ENCODE measurements at regions not wholly inside any gene's neighbourhood (a gene's known extent, or its start where the extent isn't known, plus 50 kb on each side); places are given as distances from the start of the nearest gene placed in this dataset.

DNA sequence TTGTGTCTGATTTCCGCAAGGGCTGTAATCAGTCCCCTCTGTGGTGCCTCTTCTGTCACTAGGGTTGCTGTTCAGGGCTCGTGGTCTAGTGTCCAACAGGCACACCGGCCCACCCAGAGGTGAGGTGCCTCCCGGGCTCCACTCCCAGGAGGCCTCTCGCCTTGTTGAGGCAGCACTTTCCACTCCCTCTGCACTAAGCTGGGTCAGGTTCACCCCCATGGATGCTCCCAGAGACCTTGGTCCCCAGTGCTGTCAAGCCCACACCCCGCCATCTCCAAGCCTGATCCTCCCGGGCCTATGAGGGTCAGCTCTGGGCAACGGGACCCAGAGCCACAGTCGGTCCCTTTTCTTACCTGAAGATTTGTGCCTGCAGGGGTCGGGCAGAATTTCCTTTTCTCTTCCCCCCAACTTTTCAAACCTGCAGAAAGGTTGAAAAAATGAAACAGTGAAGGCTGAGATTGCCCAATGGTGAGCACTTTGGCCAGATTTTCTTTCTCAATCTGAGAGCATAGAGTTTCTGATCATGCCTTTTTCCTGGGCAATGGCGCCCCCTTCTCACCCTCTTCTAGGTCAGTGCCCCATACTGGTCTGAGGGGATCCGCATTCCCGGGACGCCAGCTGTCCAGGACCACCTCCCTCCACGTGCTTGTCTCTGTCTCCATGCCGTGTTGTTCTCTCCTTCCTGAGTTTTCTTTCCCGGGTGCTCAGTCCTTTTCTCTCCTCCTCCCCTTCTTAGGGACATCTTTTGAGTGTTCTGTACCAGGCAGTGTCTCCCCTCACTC lies 148.0 kb downstream of the ASB1 start:
- TF ChIP-seq GATA3 (IDR thresholded peaks at IDR 0.05; ENCODE audit: low read depth, low read length): no peak
- TF ChIP-seq GATA2 (IDR thresholded peaks at IDR 0.05; ENCODE audit: low read depth, low read length): no peak

GRCh38 chr2:238576674-238577073 lies 149.9 kb downstream of the ASB1 start:
- TF ChIP-seq GATA2 (IDR thresholded peaks at IDR 0.05; ENCODE audit: low read depth, low read length): no peak
- no peak for TF ChIP-seq GATA3 (IDR thresholded peaks at IDR 0.05; ENCODE audit: low read depth, low read length)

- TF ChIP-seq GATA2 (IDR thresholded peaks at IDR 0.05; ENCODE audit: low read depth, low read length) (no peak), GATA3 (IDR thresholded peaks at IDR 0.05; ENCODE audit: low read depth, low read length) (no peak)
These were observed 151.5 kb downstream of the ASB1 start for GRCh38 chr2:238578256-238578655.

DNA sequence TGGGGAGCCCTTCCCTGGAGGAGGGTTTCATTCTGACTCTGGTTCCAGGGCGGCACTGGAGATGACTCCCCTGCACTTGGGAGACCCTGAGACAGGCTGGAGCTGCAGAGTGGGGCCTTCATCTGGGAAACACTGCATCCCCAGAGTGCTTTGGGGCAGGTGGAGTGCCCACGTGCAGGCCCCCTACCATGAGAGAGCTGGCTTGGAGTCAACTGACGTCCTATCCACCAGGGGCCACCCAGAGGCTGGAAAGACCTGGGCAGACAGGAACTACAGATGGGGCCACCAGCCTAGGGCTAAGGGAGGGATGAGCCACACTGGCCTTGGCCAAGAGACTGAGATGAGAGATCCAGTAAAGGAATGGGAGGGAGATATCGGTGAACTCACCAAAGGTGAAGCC lies 153.8 kb downstream of the ASB1 start:
- TF ChIP-seq GATA3 (IDR thresholded peaks at IDR 0.05; ENCODE audit: low read depth, low read length) (no peak), GATA2 (IDR thresholded peaks at IDR 0.05; ENCODE audit: low read depth, low read length) (no peak)

GRCh38 chr2:238581126-238581525 lies 154.4 kb downstream of the ASB1 start:
- TF ChIP-seq GATA2 (IDR thresholded peaks at IDR 0.05; ENCODE audit: low read depth, low read length) (no peak), GATA3 (IDR thresholded peaks at IDR 0.05; ENCODE audit: low read depth, low read length) (no peak)

GRCh38 chr2:238582159-238582558 lies 155.4 kb downstream of the ASB1 start:
- TF ChIP-seq GATA3 (IDR thresholded peaks at IDR 0.05; ENCODE audit: low read depth, low read length) (no peak), GATA2 (IDR thresholded peaks at IDR 0.05; ENCODE audit: low read depth, low read length) (no peak)

DNA sequence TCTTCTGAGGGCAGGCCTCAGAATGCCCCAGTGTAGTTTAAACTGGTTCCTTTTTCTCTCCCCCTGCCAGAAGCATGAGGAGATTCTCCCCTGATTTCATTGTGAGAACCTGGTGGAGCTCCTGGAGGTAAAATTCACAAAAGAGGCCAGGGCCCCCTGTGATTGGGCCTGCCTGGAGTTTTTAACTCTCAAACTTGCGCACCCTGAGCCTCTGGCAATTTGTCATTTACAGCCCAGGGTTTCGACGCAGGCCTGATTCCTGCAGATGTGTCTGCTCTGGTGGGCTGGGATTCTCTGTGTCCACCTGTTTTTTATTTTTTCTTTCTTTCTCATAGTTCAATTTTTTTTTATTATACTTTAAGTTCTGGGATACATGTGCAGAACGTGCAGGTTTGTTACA lies 157.9 kb downstream of the ASB1 start:
- no peak for TF ChIP-seq GATA2 (IDR thresholded peaks at IDR 0.05; ENCODE audit: low read depth, low read length)
- no peak for TF ChIP-seq GATA3 (IDR thresholded peaks at IDR 0.05; ENCODE audit: low read depth, low read length)

- no peak for TF ChIP-seq GATA3 (IDR thresholded peaks at IDR 0.05; ENCODE audit: low read depth, low read length)
- TF ChIP-seq GATA2 (IDR thresholded peaks at IDR 0.05; ENCODE audit: low read depth, low read length): no peak
These were observed 159.4 kb downstream of the ASB1 start for GRCh38 chr2:238585836-238586821.

- TF ChIP-seq GATA3 (IDR thresholded peaks at IDR 0.05; ENCODE audit: low read depth, low read length): no peak
- no peak for TF ChIP-seq GATA2 (IDR thresholded peaks at IDR 0.05; ENCODE audit: low read depth, low read length)
These were observed 160.4 kb downstream of the ASB1 start for GRCh38 chr2:238586931-238587775.

DNA sequence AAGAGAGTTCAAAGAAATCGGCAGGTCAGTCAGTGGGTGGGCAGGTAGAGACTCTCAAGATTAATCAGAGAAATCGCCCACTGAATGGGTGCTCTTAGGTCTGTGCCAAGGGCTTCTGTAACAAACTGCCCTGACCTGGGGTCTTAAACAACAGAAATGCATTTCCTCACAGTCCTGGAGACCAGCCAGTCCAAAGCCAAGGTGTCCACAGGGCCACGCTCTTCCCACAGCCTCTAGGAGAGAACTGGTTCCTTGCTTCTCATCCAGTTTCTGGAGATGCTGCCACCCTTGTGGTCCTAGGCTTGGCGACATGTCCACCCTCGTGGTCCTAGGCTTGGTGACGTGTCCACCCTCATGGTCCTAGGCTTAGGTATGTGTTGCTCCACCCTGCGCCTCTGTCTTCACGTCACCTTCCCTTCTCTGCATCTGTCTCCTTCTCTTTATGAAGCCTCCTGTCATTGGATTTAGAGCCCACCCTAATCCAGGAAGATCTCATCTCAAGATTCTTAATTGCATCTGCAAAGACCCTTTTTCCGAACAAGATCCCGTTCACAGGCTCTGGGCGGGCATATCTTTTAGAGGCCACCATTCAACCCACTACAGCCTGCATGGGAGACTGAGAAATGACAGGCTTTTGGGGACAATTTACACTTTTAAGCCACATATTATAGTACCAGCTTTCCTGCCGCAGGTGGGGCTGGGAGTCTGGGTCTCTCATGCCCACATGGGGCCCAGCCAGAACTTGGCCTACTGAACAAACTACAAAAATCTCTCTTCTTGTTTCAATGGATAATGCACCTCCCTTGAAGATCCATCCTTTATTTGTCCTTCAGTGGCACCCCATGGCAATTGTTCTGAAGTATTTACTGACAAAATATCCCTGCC lies 161.3 kb downstream of the ASB1 start:
- TF ChIP-seq GATA2 (IDR thresholded peaks at IDR 0.05; ENCODE audit: low read depth, low read length) (no peak), GATA3 (IDR thresholded peaks at IDR 0.05; ENCODE audit: low read depth, low read length) (no peak)

DNA sequence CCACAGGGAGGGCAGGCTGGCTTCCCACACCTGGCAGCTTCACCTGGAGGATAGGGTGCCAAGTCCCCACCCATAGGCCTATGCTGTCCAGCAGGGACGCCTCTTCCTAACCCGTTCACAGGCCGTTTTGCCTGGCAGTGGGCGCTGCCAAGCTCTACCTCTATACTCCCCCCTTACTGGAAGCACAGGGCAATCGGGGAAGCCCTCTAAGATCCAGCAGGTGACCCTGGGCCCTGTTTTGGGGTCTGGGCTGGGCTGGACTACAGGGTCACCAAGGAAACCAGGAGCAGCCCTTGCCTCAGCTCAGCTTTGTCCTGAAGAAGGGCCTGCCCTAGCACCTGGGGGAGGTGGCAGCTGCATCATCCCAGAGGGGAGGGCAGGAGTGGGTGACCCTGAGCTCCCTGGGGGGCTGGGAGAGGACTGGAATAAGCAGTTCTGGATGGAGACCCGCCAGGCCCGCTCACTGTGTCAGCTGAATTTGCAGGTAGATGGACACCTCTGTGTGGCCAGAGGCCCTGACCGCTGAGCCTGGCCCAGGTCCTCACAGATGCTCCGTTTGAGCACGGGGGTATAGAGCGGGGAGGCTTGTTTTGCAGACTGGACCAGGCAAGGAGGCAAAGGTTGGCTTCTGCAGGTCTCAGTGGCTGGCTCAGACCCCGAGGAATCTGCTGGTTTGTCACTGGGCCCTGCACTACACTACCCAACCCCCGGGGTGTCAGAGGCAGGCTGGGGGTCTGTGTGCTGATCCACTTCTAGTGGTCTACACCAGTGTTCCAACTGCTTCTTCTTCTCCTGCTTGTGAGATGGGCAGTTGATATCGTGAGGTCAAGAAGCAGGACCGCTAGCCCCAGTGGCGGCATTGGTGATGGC lies 163.1 kb downstream of the ASB1 start:
- TF ChIP-seq GATA3 (IDR thresholded peaks at IDR 0.05; ENCODE audit: low read depth, low read length) (no peak), GATA2 (IDR thresholded peaks at IDR 0.05; ENCODE audit: low read depth, low read length) (no peak)

DNA sequence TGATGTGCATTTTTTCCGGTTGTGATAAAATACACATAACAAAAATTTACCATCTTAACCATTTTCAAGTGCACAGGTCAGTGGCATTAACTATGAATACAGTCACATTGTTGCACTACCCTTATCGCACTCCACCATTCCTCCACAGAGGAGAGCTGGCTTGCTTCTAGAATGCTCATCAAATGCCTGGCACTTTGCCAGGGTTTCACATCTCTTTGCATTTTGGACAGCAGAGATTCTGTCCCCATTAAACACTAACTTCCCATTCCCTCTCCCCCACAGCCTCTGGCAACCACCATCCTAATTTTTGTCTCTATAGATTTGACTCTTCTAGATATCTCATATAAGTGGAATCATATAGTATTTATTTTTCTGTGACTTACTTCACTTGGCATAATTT lies 165.0 kb downstream of the ASB1 start:
- TF ChIP-seq GATA3 (IDR thresholded peaks at IDR 0.05; ENCODE audit: low read depth, low read length): no peak
- no peak for TF ChIP-seq GATA2 (IDR thresholded peaks at IDR 0.05; ENCODE audit: low read depth, low read length)

All from SH-SY5Y (cell line).